OCI-M1 (cell line): ENCODE measurements at regions not wholly inside any gene's neighbourhood (a gene's known extent, or its start where the extent isn't known, plus 50 kb on each side); places are given as distances from the start of the nearest gene placed in this dataset.
A peak's percentile ranks its signal among the peaks of the same experiment; 100 is the strongest.

Source experiments
- DNase-seq: peaks from one replicate; lab custom pipeline; 2025; lab: John Stamatoyannopoulos, UW

- DNase-seq: no peak
Measured at GRCh38 chr21:24367936-24368335, 1239.3 kb downstream of the MRPL39 start.

- DNase-seq: no peak
Measured at GRCh38 chr21:24353492-24353891, 1253.8 kb downstream of the MRPL39 start.

GRCh38 chr21:24339406-24339805, 1267.9 kb downstream of the MRPL39 start:
- peak; percentile 22 for DNase-seq

- DNase-seq: no peak
Measured at GRCh38 chr21:24336491-24336890, 1270.8 kb downstream of the MRPL39 start.

GRCh38 chr21:24323536-24323935, 1283.7 kb downstream of the MRPL39 start:
- no peak for DNase-seq

GRCh38 chr21:24316277-24316922, 1290.9 kb downstream of the MRPL39 start:
- no peak for DNase-seq

- DNase-seq: no peak
Measured at GRCh38 chr21:24310788-24311187, 1296.5 kb downstream of the MRPL39 start.

- DNase-seq: no peak
Measured at GRCh38 chr21:24308183-24308582, 1299.1 kb downstream of the MRPL39 start.

GRCh38 chr21:24302400-24302799, 1304.9 kb downstream of the MRPL39 start:
- no peak for DNase-seq

GRCh38 chr21:24298040-24298439, 1309.2 kb downstream of the MRPL39 start:
- no peak for DNase-seq

- DNase-seq: no peak
Measured at GRCh38 chr21:24294171-24294570, 1313.1 kb downstream of the MRPL39 start.

GRCh38 chr21:24290151-24290833, 1317.0 kb downstream of the MRPL39 start:
- DNase-seq: no peak

- no peak for DNase-seq
Measured at GRCh38 chr21:24289539-24289938, 1317.7 kb downstream of the MRPL39 start.

- no peak for DNase-seq
Measured at GRCh38 chr21:24280596-24280995, 1326.7 kb downstream of the MRPL39 start.

GRCh38 chr21:24278711-24279110, 1328.6 kb downstream of the MRPL39 start:
- peak; percentile 15 for DNase-seq

GRCh38 chr21:24276204-24276603, 1331.1 kb downstream of the MRPL39 start:
- DNase-seq: no peak

GRCh38 chr21:24275616-24276015, 1331.7 kb downstream of the MRPL39 start:
- DNase-seq: peak; percentile 55

GRCh38 chr21:24272521-24272938, 1334.8 kb downstream of the MRPL39 start:
- DNase-seq: peak; percentile 96

GRCh38 chr21:24265987-24266386, 1341.3 kb downstream of the MRPL39 start:
- DNase-seq: no peak

- no peak for DNase-seq
Measured at GRCh38 chr21:24260751-24261150, 1346.5 kb downstream of the MRPL39 start.

GRCh38 chr21:24259241-24259640, 1348.0 kb downstream of the MRPL39 start:
- no peak for DNase-seq

- DNase-seq: no peak
Measured at GRCh38 chr21:24255591-24255990, 1351.7 kb downstream of the MRPL39 start.

- DNase-seq: peak; percentile 31
Measured at GRCh38 chr21:24225431-24225830, 1381.8 kb downstream of the MRPL39 start.

GRCh38 chr21:24224422-24224821, 1382.9 kb downstream of the MRPL39 start:
- no peak for DNase-seq
